ENCODE measurements at regions not wholly inside any gene's neighbourhood (a gene's known extent, or its start where the extent isn't known, plus 50 kb on each side); places are given as distances from the start of the nearest gene placed in this dataset.
"Not testable (repeated sequence)": the region's sequence is repeated elsewhere in the genome, so short reads cannot be mapped to it uniquely, and the experiment has no call there.

GRCh38 chr1:65083263-65083896 is 64.6 kb upstream of the AK4 start:
- H3K27ac Mint-ChIP-seq, result no peak overlapping the region
- H3K4me1 Mint-ChIP-seq, result no peaks in the 10 kb centered on the region
- no peaks in the 10 kb centered on the region for H3F3A ChIP-seq (ENCODE audit: low read depth)
- no peaks in the 10 kb centered on the region for H3K36me3 ChIP-seq
- H4K20me1 ChIP-seq (ENCODE audit: low read depth), result no peaks in the 10 kb centered on the region
- no peak overlapping the region for H3K4me3 ChIP-seq
- no peak overlapping the region for H3K27ac ChIP-seq
- no peak overlapping the region for H3K9ac ChIP-seq
- H3K27me3 Mint-ChIP-seq (ENCODE audit: insufficient read depth, low read depth), result peaks cover 2% of the 10 kb centered on the region
- H3K27me3 ChIP-seq, result no peaks in the 10 kb centered on the region
- no peaks in the 10 kb centered on the region for H3K9me3 ChIP-seq (ENCODE audit: low read depth)
- no peak overlapping the region for H3K4me3 Mint-ChIP-seq
- DNase-seq (ENCODE audit: low spot score), result no peak
- no peaks in the 10 kb centered on the region for H3K4me1 ChIP-seq
- TF ChIP-seq EZH2phosphoT487 (IDR thresholded peaks at IDR 0.05) (no peak), CTCF (IDR thresholded peaks at IDR 0.05) (no peak), EZH2 (IDR thresholded peaks at IDR 0.05) (no peak)
- H3K9me3 Mint-ChIP-seq, result peaks cover 7% of the 10 kb centered on the region
- no peak overlapping the region for H2AFZ ChIP-seq (replicated peaks)
- H3K4me2 ChIP-seq, result no peak overlapping the region
- H3K36me3 Mint-ChIP-seq, result no peaks in the 10 kb centered on the region
- no peaks in the 10 kb centered on the region for H3K79me2 ChIP-seq (ENCODE audit: low read depth)

GRCh38 chr1:65084066-65084465 is 63.9 kb upstream of the AK4 start:
- no peak overlapping the region for H3K4me3 ChIP-seq
- DNase-seq (ENCODE audit: low spot score), result no peak
- H2AFZ ChIP-seq (replicated peaks), result no peak overlapping the region
- no peak overlapping the region for H3K4me2 ChIP-seq
- no peak overlapping the region for H3K4me3 Mint-ChIP-seq
- peaks cover 7% of the 10 kb centered on the region for H3K9me3 Mint-ChIP-seq
- no peaks in the 10 kb centered on the region for H4K20me1 ChIP-seq (ENCODE audit: low read depth)
- no peaks in the 10 kb centered on the region for H3K36me3 ChIP-seq
- no peaks in the 10 kb centered on the region for H3K4me1 Mint-ChIP-seq
- H3K4me1 ChIP-seq, result no peaks in the 10 kb centered on the region
- no peaks in the 10 kb centered on the region for H3F3A ChIP-seq (ENCODE audit: low read depth)
- no peak overlapping the region for H3K9ac ChIP-seq
- TF ChIP-seq CTCF (IDR thresholded peaks at IDR 0.05) (no peak), EZH2phosphoT487 (IDR thresholded peaks at IDR 0.05) (no peak), EZH2 (IDR thresholded peaks at IDR 0.05) (no peak)
- no peaks in the 10 kb centered on the region for H3K9me3 ChIP-seq (ENCODE audit: low read depth)
- H3K27me3 Mint-ChIP-seq (ENCODE audit: insufficient read depth, low read depth), result peaks cover 2% of the 10 kb centered on the region
- H3K36me3 Mint-ChIP-seq, result no peaks in the 10 kb centered on the region
- H3K27ac Mint-ChIP-seq, result no peak overlapping the region
- H3K27ac ChIP-seq, result no peak overlapping the region
- H3K27me3 ChIP-seq, result no peaks in the 10 kb centered on the region
- no peaks in the 10 kb centered on the region for H3K79me2 ChIP-seq (ENCODE audit: low read depth)

GRCh38 chr1:65087519-65087918 is 60.5 kb upstream of the AK4 start:
- not testable (repeated sequence) for H3K79me2 ChIP-seq (ENCODE audit: low read depth); H3K36me3 ChIP-seq; H3K27me3 Mint-ChIP-seq (ENCODE audit: insufficient read depth, low read depth); H3K4me1 Mint-ChIP-seq; H3K9ac ChIP-seq; H3K4me3 Mint-ChIP-seq; H3K9me3 ChIP-seq (ENCODE audit: low read depth); DNase-seq (ENCODE audit: low spot score); H3K27ac Mint-ChIP-seq; H3K27ac ChIP-seq; H3K4me3 ChIP-seq; H3F3A ChIP-seq (ENCODE audit: low read depth); H3K4me2 ChIP-seq; H3K9me3 Mint-ChIP-seq; H3K27me3 ChIP-seq; H4K20me1 ChIP-seq (ENCODE audit: low read depth); H3K36me3 Mint-ChIP-seq; H2AFZ ChIP-seq (replicated peaks); H3K4me1 ChIP-seq

- Histone ChIP-seq H3K4me1 (no peaks in the 10 kb centered on the region), H3F3A (ENCODE audit: low read depth) (no peaks in the 10 kb centered on the region), H2AFZ (replicated peaks) (no peak overlapping the region), H3K4me3 (no peak overlapping the region), H3K9ac (no peak overlapping the region), H3K36me3 (no peaks in the 10 kb centered on the region), H4K20me1 (ENCODE audit: low read depth) (no peaks in the 10 kb centered on the region), H3K79me2 (ENCODE audit: low read depth) (no peaks in the 10 kb centered on the region), H3K27me3 (no peaks in the 10 kb centered on the region), H3K4me2 (no peak overlapping the region), H3K27ac (no peak overlapping the region), H3K9me3 (ENCODE audit: low read depth) (no peaks in the 10 kb centered on the region)
- Mint-ChIP-seq H3K4me3 (no peak overlapping the region), H3K36me3 (no peaks in the 10 kb centered on the region), H3K4me1 (no peaks in the 10 kb centered on the region), H3K27me3 (ENCODE audit: insufficient read depth, low read depth) (peaks cover 2% of the 10 kb centered on the region), H3K27ac (no peak overlapping the region), H3K9me3 (peaks cover 17% of the 10 kb centered on the region)
- no peak for TF ChIP-seq EZH2phosphoT487 (IDR thresholded peaks at IDR 0.05)
- TF ChIP-seq CTCF (IDR thresholded peaks at IDR 0.05), result no peak
- no peak for DNase-seq (ENCODE audit: low spot score)
These were observed 57.6 kb upstream of the AK4 start for GRCh38 chr1:65090406-65090805.

Measured in neural progenitor cell (in vitro differentiated cells).